Heart left ventricle (tissue), 13 donors: ENCODE measurements at regions not wholly inside any gene's neighbourhood (a gene's known extent, or its start where the extent isn't known, plus 50 kb on each side); places are given as distances from the start of the nearest gene placed in this dataset.

Source experiments
- POLR2A ChIP-seq, 2 donors: fragments of 450-650 bp; IDR thresholded peaks; one replicate each; pipeline ENCODE4 v1.6.1; 2017; ENCODE audit warnings: antibody characterized with exemption in 2 of 2, mild to moderate bottlenecking in 2 of 2, moderate library complexity in 2 of 2
- TF ChIP-seq, protein P1 (sequence below), 12 donors: fragments of 200-600 bp; sonication (generic) in 4 of 12; IDR thresholded peaks; one replicate each; pipeline versions ENCODE4 v1.5.0 to v1.8.0; 2018 to 2022; ENCODE audit warnings: antibody characterized with exemption in 12 of 12, mild to moderate bottlenecking in 5 of 12
- donor health status: ischemic (EF 13 %, LVEDD 7.1; RV severe dilation, severe dysfunction).
- donor health status: DM: no; HTN: yes; CAD: no.
- donor health status: DM: no; HTN: no; CAD: no.
- donor health status: ischemic (EF 25% LVEDD 6.9; RV normal size, moderate dysfunction).
- donor health status: ischemic (EF 25% LVEDD 5.7; RV mildly dilated, moderate dysfunction).
- donor health status: ischemic (EF 35%, LVEDD 5.7; RV mildly dilated, moderate dysfunction).
- donor health status: nonischemic (EF 11% LVEDD 7.7; RV severe dilation, severe dysfunction).
- donor health status: DM: yes; HTN: yes; CAD: no.
- donor health status: PGD.
- donor health status: ischemic (EF 29% LVEDD 5.4; RV normal size, mild dysfunction).
- donor health status: nonischemic (EF 23%, LVEDD 6.1; RV moderate dilation, normal function).

DNA sequence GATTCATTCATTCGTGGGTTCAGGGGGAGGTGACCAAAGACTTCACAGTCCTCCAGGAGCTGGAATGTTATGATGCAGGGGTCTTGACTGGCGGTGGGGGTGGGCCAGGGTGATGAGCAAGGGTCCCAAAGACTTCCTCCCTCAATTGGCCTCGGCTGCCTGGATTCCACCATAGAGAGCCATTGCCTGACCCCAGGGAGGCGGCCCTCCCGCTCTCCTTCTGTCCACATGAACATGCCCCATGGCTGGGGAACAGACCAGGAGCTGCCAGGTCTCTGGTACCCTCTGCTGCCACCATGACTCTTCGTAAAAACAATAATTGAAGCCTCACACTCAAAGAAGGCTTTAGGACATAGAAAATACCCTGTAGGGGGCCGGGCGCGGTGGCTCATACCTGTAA lies 102.5 kb upstream of the CASZ1 start:
- TF ChIP-seq, protein P1, sequence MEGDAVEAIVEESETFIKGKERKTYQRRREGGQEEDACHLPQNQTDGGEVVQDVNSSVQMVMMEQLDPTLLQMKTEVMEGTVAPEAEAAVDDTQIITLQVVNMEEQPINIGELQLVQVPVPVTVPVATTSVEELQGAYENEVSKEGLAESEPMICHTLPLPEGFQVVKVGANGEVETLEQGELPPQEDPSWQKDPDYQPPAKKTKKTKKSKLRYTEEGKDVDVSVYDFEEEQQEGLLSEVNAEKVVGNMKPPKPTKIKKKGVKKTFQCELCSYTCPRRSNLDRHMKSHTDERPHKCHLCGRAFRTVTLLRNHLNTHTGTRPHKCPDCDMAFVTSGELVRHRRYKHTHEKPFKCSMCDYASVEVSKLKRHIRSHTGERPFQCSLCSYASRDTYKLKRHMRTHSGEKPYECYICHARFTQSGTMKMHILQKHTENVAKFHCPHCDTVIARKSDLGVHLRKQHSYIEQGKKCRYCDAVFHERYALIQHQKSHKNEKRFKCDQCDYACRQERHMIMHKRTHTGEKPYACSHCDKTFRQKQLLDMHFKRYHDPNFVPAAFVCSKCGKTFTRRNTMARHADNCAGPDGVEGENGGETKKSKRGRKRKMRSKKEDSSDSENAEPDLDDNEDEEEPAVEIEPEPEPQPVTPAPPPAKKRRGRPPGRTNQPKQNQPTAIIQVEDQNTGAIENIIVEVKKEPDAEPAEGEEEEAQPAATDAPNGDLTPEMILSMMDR (IDR thresholded peaks at IDR 0.05), result no peak
- no peak for TF ChIP-seq POLR2A (IDR thresholded peaks at IDR 0.05)
